ENCODE measurements at regions not wholly inside any gene's neighbourhood (a gene's known extent, or its start where the extent isn't known, plus 50 kb on each side); places are given as distances from the start of the nearest gene placed in this dataset.

GRCh38 chr2:33788044-33788443, 188.9 kb upstream of the FAM98A start:
- TF ChIP-seq EZH2 (IDR thresholded peaks at IDR 0.05; ENCODE audit: borderline replicate concordance, control insufficient read depth, low read depth, low read length): no peak
- TF ChIP-seq, protein P1, sequence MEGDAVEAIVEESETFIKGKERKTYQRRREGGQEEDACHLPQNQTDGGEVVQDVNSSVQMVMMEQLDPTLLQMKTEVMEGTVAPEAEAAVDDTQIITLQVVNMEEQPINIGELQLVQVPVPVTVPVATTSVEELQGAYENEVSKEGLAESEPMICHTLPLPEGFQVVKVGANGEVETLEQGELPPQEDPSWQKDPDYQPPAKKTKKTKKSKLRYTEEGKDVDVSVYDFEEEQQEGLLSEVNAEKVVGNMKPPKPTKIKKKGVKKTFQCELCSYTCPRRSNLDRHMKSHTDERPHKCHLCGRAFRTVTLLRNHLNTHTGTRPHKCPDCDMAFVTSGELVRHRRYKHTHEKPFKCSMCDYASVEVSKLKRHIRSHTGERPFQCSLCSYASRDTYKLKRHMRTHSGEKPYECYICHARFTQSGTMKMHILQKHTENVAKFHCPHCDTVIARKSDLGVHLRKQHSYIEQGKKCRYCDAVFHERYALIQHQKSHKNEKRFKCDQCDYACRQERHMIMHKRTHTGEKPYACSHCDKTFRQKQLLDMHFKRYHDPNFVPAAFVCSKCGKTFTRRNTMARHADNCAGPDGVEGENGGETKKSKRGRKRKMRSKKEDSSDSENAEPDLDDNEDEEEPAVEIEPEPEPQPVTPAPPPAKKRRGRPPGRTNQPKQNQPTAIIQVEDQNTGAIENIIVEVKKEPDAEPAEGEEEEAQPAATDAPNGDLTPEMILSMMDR (IDR thresholded peaks at IDR 0.05 in 2 of 3, conservative IDR thresholded peaks at IDR 0.05 in 1 of 3; ENCODE audit: control insufficient read depth in 2 of 3, extremely low read depth in 1 of 3, insufficient read depth in 1 of 3, low read depth in 3 of 3, low read length in 3 of 3): no peak
- no peak for TF ChIP-seq EP300 (IDR thresholded peaks at IDR 0.05; ENCODE audit: borderline replicate concordance in 1 of 2, control insufficient read depth in 1 of 2, low read depth in 2 of 2, low read length in 2 of 2)
- TF ChIP-seq BRCA1 (IDR thresholded peaks at IDR 0.05; ENCODE audit: low read depth, low read length): no peak
- TF ChIP-seq, protein P2, sequence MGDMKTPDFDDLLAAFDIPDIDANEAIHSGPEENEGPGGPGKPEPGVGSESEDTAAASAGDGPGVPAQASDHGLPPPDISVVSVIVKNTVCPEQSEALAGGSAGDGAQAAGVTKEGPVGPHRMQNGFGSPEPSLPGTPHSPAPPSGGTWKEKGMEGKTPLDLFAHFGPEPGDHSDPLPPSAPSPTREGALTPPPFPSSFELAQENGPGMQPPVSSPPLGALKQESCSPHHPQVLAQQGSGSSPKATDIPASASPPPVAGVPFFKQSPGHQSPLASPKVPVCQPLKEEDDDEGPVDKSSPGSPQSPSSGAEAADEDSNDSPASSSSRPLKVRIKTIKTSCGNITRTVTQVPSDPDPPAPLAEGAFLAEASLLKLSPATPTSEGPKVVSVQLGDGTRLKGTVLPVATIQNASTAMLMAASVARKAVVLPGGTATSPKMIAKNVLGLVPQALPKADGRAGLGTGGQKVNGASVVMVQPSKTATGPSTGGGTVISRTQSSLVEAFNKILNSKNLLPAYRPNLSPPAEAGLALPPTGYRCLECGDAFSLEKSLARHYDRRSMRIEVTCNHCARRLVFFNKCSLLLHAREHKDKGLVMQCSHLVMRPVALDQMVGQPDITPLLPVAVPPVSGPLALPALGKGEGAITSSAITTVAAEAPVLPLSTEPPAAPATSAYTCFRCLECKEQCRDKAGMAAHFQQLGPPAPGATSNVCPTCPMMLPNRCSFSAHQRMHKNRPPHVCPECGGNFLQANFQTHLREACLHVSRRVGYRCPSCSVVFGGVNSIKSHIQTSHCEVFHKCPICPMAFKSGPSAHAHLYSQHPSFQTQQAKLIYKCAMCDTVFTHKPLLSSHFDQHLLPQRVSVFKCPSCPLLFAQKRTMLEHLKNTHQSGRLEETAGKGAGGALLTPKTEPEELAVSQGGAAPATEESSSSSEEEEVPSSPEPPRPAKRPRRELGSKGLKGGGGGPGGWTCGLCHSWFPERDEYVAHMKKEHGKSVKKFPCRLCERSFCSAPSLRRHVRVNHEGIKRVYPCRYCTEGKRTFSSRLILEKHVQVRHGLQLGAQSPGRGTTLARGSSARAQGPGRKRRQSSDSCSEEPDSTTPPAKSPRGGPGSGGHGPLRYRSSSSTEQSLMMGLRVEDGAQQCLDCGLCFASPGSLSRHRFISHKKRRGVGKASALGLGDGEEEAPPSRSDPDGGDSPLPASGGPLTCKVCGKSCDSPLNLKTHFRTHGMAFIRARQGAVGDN (IDR thresholded peaks at IDR 0.05): no peak
- TF ChIP-seq GABPA (IDR thresholded peaks at IDR 0.05; ENCODE audit: low read depth): no peak
- TF ChIP-seq, protein P3, sequence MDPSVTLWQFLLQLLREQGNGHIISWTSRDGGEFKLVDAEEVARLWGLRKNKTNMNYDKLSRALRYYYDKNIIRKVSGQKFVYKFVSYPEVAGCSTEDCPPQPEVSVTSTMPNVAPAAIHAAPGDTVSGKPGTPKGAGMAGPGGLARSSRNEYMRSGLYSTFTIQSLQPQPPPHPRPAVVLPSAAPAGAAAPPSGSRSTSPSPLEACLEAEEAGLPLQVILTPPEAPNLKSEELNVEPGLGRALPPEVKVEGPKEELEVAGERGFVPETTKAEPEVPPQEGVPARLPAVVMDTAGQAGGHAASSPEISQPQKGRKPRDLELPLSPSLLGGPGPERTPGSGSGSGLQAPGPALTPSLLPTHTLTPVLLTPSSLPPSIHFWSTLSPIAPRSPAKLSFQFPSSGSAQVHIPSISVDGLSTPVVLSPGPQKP (IDR thresholded peaks at IDR 0.05; ENCODE audit: low read depth, low read length): no peak
- no peak for TF ChIP-seq BHLHE40 (IDR thresholded peaks at IDR 0.05; ENCODE audit: borderline replicate concordance in 1 of 2, low read depth in 2 of 2, low read length in 1 of 2)
- TF ChIP-seq, protein P4, sequence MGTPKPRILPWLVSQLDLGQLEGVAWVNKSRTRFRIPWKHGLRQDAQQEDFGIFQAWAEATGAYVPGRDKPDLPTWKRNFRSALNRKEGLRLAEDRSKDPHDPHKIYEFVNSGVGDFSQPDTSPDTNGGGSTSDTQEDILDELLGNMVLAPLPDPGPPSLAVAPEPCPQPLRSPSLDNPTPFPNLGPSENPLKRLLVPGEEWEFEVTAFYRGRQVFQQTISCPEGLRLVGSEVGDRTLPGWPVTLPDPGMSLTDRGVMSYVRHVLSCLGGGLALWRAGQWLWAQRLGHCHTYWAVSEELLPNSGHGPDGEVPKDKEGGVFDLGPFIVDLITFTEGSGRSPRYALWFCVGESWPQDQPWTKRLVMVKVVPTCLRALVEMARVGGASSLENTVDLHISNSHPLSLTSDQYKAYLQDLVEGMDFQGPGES (IDR thresholded peaks at IDR 0.05): no peak
- no peak for TF ChIP-seq JUND (IDR thresholded peaks at IDR 0.05; ENCODE audit: low read depth, low read length)
- no peak for TF ChIP-seq HDAC2 (IDR thresholded peaks at IDR 0.05)
- no peak for TF ChIP-seq NFYB (IDR thresholded peaks at IDR 0.05; ENCODE audit: insufficient read depth, low read depth, low read length)
- TF ChIP-seq MYC (IDR thresholded peaks at IDR 0.05; ENCODE audit: insufficient read depth, insufficient read length, insufficient replicate concordance, low read length, severe bottlenecking): no peak

Data from GM12878 (cell line).